Prostate gland (tissue), 2 donors: ENCODE measurements at regions not wholly inside any gene's neighbourhood (a gene's known extent, or its start where the extent isn't known, plus 50 kb on each side); places are given as distances from the start of the nearest gene placed in this dataset.

Experiments
- POLR2A ChIP-seq: fragments of 450-650 bp; IDR thresholded peaks from one replicate; pipeline ENCODE4 v1.6.1; 2016; ENCODE audit warnings: antibody characterized with exemption, mild to moderate bottlenecking
- TF ChIP-seq, protein P1 (sequence below), 4 experiments: fragments of 200-600 bp in 2 of 4; fragments of 450-650 bp in 2 of 4; sonication (generic) in 2 of 4; IDR thresholded peaks; 1 replicate in 3 of 4; 2 replicates in 1 of 4; pipeline ENCODE4 v1.5.1; 2016 to 2019; ENCODE audit warnings: antibody characterized with exemption in 4 of 4, mild to moderate bottlenecking in 2 of 4, moderate library complexity in 2 of 4

DNA sequence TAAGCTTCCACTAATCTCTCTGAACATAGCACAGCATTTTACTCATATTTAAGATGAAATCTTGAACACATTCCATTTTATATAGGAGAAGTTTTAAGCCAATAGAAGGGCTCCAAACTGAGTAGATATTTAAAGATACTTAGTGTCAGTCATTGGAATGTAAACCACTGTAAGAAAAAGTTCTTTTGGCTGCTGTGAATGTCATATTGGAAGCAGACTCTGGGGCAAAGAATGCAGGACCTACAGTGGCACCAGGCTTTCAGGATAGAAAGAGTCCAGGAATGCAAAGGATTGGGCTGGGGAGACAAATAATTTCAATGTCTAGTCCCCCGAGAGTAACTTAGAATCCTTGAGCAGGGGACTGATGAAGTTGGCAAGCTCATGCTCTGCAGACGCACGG, 1047.7 kb downstream of the STIM2 start:
- TF ChIP-seq, protein P1, sequence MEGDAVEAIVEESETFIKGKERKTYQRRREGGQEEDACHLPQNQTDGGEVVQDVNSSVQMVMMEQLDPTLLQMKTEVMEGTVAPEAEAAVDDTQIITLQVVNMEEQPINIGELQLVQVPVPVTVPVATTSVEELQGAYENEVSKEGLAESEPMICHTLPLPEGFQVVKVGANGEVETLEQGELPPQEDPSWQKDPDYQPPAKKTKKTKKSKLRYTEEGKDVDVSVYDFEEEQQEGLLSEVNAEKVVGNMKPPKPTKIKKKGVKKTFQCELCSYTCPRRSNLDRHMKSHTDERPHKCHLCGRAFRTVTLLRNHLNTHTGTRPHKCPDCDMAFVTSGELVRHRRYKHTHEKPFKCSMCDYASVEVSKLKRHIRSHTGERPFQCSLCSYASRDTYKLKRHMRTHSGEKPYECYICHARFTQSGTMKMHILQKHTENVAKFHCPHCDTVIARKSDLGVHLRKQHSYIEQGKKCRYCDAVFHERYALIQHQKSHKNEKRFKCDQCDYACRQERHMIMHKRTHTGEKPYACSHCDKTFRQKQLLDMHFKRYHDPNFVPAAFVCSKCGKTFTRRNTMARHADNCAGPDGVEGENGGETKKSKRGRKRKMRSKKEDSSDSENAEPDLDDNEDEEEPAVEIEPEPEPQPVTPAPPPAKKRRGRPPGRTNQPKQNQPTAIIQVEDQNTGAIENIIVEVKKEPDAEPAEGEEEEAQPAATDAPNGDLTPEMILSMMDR (IDR thresholded peaks at IDR 0.05): no peak
- no peak for TF ChIP-seq POLR2A
